Panc1 (cell line): ENCODE measurements at regions not wholly inside any gene's neighbourhood (a gene's known extent, or its start where the extent isn't known, plus 50 kb on each side); places are given as distances from the start of the nearest gene placed in this dataset.

Source experiments
- CTCF ChIP-seq: fragments of 450-650 bp; IDR thresholded peaks from 2 replicates; pipeline ENCODE4 v1.5.1; 2017; ENCODE audit warnings: mild to moderate bottlenecking
- POLR2AphosphoS5 ChIP-seq: IDR thresholded peaks from 2 replicates; pipeline ENCODE4 v1.6.1; 2012; ENCODE audit warnings: mild to moderate bottlenecking, low read depth, low read length, moderate library complexity
- SIN3A ChIP-seq: IDR thresholded peaks from 2 replicates; pipeline ENCODE4 v1.6.1; 2012; ENCODE audit warnings: low read depth, mild to moderate bottlenecking, low read length, moderate library complexity, borderline replicate concordance; ENCODE audit not compliant: insufficient read depth
- TCF7L2 ChIP-seq: IDR thresholded peaks from 2 replicates; pipeline ENCODE4 v1.6.1; 2011; ENCODE audit warnings: mild to moderate bottlenecking, low read depth, low read length, inconsistent platforms
- TF ChIP-seq, protein P1 (sequence below), 2 experiments: IDR thresholded peaks; 2 replicates each; pipeline ENCODE4 v1.6.1; 2011 to 2012; ENCODE audit warnings: low read depth in 2 of 2, control low read depth in 1 of 2, low read length in 1 of 2, mild to moderate bottlenecking in 1 of 2, moderate library complexity in 1 of 2; ENCODE audit not compliant: insufficient read depth in 1 of 2

DNA sequence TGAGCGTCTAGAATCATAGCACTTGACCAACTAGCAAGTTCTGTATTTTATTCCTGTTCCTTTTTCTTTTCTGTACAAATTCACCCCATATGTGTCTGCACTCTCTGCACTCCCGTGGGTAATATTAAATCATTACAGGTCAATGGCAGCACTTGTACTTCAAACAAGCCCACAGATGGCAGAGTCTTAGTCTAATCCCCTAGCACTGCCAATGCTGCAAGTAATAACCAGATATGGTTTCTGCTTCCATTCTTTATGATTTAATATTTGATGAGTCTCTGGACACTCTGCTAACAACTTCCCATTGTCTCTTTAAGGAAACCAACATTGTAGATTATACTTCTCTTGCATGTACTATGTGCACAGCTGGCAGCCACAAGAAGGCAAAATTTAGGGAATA, 343.8 kb upstream of the CHD1 start:
- TF ChIP-seq, protein P1, sequence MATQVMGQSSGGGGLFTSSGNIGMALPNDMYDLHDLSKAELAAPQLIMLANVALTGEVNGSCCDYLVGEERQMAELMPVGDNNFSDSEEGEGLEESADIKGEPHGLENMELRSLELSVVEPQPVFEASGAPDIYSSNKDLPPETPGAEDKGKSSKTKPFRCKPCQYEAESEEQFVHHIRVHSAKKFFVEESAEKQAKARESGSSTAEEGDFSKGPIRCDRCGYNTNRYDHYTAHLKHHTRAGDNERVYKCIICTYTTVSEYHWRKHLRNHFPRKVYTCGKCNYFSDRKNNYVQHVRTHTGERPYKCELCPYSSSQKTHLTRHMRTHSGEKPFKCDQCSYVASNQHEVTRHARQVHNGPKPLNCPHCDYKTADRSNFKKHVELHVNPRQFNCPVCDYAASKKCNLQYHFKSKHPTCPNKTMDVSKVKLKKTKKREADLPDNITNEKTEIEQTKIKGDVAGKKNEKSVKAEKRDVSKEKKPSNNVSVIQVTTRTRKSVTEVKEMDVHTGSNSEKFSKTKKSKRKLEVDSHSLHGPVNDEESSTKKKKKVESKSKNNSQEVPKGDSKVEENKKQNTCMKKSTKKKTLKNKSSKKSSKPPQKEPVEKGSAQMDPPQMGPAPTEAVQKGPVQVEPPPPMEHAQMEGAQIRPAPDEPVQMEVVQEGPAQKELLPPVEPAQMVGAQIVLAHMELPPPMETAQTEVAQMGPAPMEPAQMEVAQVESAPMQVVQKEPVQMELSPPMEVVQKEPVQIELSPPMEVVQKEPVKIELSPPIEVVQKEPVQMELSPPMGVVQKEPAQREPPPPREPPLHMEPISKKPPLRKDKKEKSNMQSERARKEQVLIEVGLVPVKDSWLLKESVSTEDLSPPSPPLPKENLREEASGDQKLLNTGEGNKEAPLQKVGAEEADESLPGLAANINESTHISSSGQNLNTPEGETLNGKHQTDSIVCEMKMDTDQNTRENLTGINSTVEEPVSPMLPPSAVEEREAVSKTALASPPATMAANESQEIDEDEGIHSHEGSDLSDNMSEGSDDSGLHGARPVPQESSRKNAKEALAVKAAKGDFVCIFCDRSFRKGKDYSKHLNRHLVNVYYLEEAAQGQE (IDR thresholded peaks at IDR 0.05; ENCODE audit: insufficient read depth in 1 of 2, low read depth in 2 of 2, low read length in 1 of 2), result no peak
- TF ChIP-seq POLR2AphosphoS5, result no peak
- TF ChIP-seq CTCF, result no peak
- no peak for TF ChIP-seq SIN3A
- no peak for TF ChIP-seq TCF7L2
